ENCODE measurements at regions not wholly inside any gene's neighbourhood (a gene's known extent, or its start where the extent isn't known, plus 50 kb on each side); places are given as distances from the start of the nearest gene placed in this dataset.

- TF ChIP-seq POLR2A (IDR thresholded peaks at IDR 0.05; ENCODE audit: extremely low read depth, insufficient read length) (no peak), CTCF (IDR thresholded peaks at IDR 0.05; ENCODE audit: low read depth, low read length) (no peak), MAX (IDR thresholded peaks at IDR 0.05; ENCODE audit: low read depth, low read length) (no peak)
Measured at GRCh38 chr16:26275021-26275590, 583.3 kb downstream of the HS3ST4 start.
